Right lobe of liver (tissue), 4 donors: ENCODE measurements at regions not wholly inside any gene's neighbourhood (a gene's known extent, or its start where the extent isn't known, plus 50 kb on each side); places are given as distances from the start of the nearest gene placed in this dataset.

Experiments
- CTCF ChIP-seq, 4 donors: fragments of 200-600 bp in 3 of 4; fragments of 450-650 bp in 1 of 4; IDR thresholded peaks; one replicate each; pipeline versions ENCODE4 v1.5.1 to v1.8.0; 2016 to 2022; ENCODE audit warnings: antibody characterized with exemption in 4 of 4, mild to moderate bottlenecking in 2 of 4
- POLR2A ChIP-seq: fragments of 450-650 bp; IDR thresholded peaks from one replicate; pipeline ENCODE4 v1.6.1; 2017; ENCODE audit warnings: antibody characterized with exemption, mild to moderate bottlenecking
- donor health status: DM: no; HTN: no; CAD: no.
- donor health status: DM: no; HTN: no; CAD: no.
- donor health status: DM: no; HTN: yes; CAD: no.

GRCh38 chr4:151462554-151462953, 53.6 kb downstream of the FHIP1A start:
- TF ChIP-seq CTCF (IDR thresholded peaks at IDR 0.05) (no peak), POLR2A (no peak)
